Retinal pigment epithelial cell (primary cell): ENCODE measurements at regions not wholly inside any gene's neighbourhood (a gene's known extent, or its start where the extent isn't known, plus 50 kb on each side); places are given as distances from the start of the nearest gene placed in this dataset.

Source experiments
- DNase-seq: peaks from one replicate; pipeline ENCODE4 v3.0.0-alpha.2; 2010; ENCODE audit warnings: low read depth
- H3K4me3 ChIP-seq: 2 replicates; pipeline ENCODE4 v1.5.1; 2011; ENCODE audit warnings: mild to moderate bottlenecking, low read length, control low read depth, moderate library complexity
- TF ChIP-seq, protein P1 (sequence below): conservative IDR thresholded peaks from 2 replicates; pipeline ENCODE4 v1.5.1; 2011; ENCODE audit warnings: low read depth, low read length, control low read depth, inconsistent platforms

DNA sequence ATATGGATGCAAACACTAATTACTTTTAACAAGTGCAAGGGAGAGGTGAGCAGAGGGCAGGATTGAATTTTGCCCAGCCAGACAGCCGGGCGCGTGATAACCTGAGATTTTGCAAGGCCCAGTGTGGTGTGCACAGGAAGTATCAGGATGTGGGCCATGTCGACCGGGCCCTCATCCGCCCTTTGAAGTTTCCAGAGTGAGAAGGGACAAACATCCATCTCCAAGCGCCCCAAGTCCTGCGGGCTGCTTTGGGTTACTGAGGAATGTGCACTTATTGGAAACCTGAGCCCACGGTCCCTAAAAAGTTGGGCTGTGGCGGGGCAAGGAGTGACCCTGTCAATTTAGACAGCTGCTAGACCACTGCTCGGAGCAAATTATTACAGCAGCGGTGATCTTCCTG is 272.2 kb upstream of the IRX2 start:
- TF ChIP-seq, protein P1, sequence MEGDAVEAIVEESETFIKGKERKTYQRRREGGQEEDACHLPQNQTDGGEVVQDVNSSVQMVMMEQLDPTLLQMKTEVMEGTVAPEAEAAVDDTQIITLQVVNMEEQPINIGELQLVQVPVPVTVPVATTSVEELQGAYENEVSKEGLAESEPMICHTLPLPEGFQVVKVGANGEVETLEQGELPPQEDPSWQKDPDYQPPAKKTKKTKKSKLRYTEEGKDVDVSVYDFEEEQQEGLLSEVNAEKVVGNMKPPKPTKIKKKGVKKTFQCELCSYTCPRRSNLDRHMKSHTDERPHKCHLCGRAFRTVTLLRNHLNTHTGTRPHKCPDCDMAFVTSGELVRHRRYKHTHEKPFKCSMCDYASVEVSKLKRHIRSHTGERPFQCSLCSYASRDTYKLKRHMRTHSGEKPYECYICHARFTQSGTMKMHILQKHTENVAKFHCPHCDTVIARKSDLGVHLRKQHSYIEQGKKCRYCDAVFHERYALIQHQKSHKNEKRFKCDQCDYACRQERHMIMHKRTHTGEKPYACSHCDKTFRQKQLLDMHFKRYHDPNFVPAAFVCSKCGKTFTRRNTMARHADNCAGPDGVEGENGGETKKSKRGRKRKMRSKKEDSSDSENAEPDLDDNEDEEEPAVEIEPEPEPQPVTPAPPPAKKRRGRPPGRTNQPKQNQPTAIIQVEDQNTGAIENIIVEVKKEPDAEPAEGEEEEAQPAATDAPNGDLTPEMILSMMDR: no peak
- no peak for DNase-seq
- H3K4me3 ChIP-seq: no peak overlapping the region

DNA sequence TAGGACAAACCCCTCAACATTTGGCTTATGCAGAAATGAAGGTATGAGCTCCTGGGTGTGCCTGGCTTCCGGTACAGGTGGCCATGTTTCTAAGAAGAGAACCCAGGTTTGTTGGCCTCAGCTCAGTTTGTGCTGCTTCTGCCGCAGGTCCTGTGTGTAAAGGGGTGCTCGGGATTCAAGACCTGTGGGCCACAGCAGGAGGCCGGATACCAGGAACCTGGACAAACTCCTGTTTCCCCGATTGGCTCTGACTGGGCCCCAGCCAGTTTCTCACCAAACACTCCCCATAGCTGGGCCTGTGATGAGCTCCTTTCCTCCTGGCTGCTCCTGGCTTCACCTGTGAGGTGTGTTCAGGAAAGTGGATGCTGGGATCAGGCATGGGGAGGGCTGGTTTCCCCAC is 271.2 kb upstream of the IRX2 start:
- TF ChIP-seq, protein P1: no peak
- H3K4me3 ChIP-seq: no peak overlapping the region
- DNase-seq: no peak

DNA sequence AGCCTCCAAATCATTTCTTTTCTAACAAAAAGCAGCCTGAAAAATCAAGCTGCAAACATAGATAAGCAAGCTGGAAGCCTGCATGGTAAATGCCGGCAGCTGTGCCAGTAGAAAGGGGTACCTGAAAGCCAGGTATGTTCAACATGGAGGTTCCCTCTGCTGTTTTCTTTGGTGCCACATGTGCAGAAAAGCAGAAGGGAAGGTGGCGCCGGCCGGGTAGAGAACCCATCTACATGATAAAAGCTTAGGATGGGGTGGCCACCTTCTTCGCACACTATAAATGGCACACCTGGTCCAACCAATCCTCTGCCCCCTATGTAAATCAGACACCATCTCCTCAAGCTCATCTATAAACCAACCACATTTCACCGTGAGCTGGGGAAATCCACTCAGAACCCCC is 268.9 kb upstream of the IRX2 start:
- TF ChIP-seq, protein P1: no peak
- H3K4me3 ChIP-seq: no peak overlapping the region
- DNase-seq: no peak

DNA sequence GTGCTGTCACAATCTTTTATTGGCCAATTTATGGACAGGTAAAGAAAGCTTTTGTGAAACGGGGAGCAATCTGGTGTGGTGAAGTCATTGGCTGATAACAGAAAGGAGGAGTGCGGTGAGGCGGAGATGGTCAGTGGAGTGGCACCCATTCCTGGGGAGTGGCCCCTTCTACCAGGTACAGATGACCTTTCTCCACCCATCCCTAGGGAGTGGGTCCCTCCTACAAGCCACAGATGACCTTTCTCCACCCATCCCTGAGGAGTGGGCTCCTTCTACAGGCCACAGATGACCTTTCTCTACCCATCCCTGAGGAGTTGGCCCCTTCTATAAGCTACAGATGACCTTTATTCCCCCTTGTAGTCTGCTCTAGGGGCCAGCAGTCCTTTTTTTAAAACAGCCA is 267.6 kb upstream of the IRX2 start:
- DNase-seq: no peak

DNA sequence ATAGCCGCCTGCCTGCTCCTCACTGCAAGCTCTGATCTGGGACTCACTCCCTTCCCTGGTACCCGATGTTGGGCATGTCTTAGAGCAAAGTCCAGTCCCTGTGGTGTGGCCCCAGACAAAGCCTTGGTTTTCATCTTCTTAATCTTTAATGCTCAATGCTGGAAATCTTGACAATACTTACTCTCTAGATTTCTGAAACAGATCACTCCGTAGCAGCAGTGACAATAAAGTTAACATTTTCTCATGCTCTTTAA is 260.2 kb upstream of the IRX2 start:
- no peak for DNase-seq
- H3K4me3 ChIP-seq: no peak overlapping the region
- TF ChIP-seq, protein P1: no peak

More for the DNA sequence above, 267.6 kb upstream of the IRX2 start:
- H3K4me3 ChIP-seq: no peak overlapping the region
- TF ChIP-seq, protein P1: no peak

DNA sequence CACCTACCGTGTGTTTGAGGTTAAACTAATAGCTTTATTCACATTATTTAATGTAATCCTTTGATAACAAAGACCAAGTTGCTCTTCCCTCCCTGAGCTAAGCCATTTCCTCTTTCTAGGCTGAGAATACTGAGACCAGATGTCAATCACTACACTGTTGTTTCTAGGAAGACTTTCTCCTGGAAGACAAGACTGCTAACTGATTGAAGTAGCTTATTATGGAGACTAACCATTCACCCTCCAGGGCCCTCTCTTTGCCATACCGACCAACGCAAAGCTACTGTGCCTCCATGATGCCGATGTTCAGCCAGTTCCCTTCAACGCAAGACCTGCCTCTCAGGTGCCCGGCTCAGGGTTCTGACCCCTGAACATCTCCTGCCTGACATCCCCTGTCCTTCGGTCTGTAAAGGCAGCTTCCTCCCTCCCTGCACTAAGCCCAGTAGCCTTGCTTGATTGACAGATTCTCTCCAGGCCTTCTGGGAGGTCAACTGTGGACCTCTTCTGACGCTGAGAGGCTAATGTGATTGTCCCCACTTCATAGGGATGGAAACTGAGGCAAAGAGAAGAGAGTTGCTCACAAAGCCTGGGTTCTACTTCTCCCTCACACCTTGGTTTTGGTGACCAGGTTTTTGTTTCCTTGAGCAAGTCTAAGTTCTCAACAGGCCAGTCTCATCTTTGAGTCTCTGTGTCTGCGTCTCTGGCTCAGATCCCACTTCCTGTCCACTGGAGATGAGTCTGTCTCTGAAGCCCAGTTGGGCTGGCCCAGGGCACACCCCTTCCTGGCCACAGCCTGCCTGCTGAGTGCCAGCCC is 259.7 kb upstream of the IRX2 start:
- no peak overlapping the region for H3K4me3 ChIP-seq
- no peak for DNase-seq

More for the DNA sequence above, 259.7 kb upstream of the IRX2 start:
- TF ChIP-seq, protein P1: no peak
